ENCODE measurements at regions not wholly inside any gene's neighbourhood (a gene's known extent, or its start where the extent isn't known, plus 50 kb on each side); places are given as distances from the start of the nearest gene placed in this dataset.
"Not testable (repeated sequence)": the region's sequence is repeated elsewhere in the genome, so short reads cannot be mapped to it uniquely, and the experiment has no call there.

- TF ChIP-seq CTCF (IDR thresholded peaks at IDR 0.05; ENCODE audit: extremely low read depth, missing control alignments) = no peak
- no peak for DNase-seq (ENCODE audit: low spot score)
Observed at GRCh38 chr1:189628857-189629256, 848.8 kb downstream of the BRINP3 start.

GRCh38 chr1:189633658-189634057, 844.0 kb downstream of the BRINP3 start:
- TF ChIP-seq CTCF (IDR thresholded peaks at IDR 0.05; ENCODE audit: extremely low read depth, missing control alignments) = no peak
- no peak for DNase-seq (ENCODE audit: low spot score)

- DNase-seq (ENCODE audit: low spot score) = no peak
- no peak for TF ChIP-seq CTCF (IDR thresholded peaks at IDR 0.05; ENCODE audit: extremely low read depth, missing control alignments)
Observed at GRCh38 chr1:189637041-189637440, 840.6 kb downstream of the BRINP3 start.

- DNase-seq (ENCODE audit: low spot score) = not testable (repeated sequence)
Observed at GRCh38 chr1:189644156-189644555, 833.5 kb downstream of the BRINP3 start.

GRCh38 chr1:189644970-189645369, 832.7 kb downstream of the BRINP3 start:
- no peak for DNase-seq (ENCODE audit: low spot score)

GRCh38 chr1:189646066-189646465, 831.6 kb downstream of the BRINP3 start:
- no peak for DNase-seq (ENCODE audit: low spot score)
- no peak for TF ChIP-seq CTCF (IDR thresholded peaks at IDR 0.05; ENCODE audit: extremely low read depth, missing control alignments)

More at GRCh38 chr1:189644970-189645369, 832.7 kb downstream of the BRINP3 start:
- no peak for TF ChIP-seq CTCF (IDR thresholded peaks at IDR 0.05; ENCODE audit: extremely low read depth, missing control alignments)

- DNase-seq (ENCODE audit: low spot score) = no peak
- no peak for TF ChIP-seq CTCF (IDR thresholded peaks at IDR 0.05; ENCODE audit: extremely low read depth, missing control alignments)
Observed at GRCh38 chr1:189654906-189655305, 822.8 kb downstream of the BRINP3 start.

GRCh38 chr1:189656628-189657530, 820.8 kb downstream of the BRINP3 start:
- DNase-seq (ENCODE audit: low spot score) = no peak
- TF ChIP-seq CTCF (IDR thresholded peaks at IDR 0.05; ENCODE audit: extremely low read depth, missing control alignments) = no peak
